Stimulated activated CD4-positive, alpha-beta T cell treated with anti-CD3 and anti-CD28 coated beads, Interleukin-4, amount 100 ng/mL, for 24 hours (primary cell): ENCODE measurements at regions not wholly inside any gene's neighbourhood (a gene's known extent, or its start where the extent isn't known, plus 50 kb on each side); places are given as distances from the start of the nearest gene placed in this dataset.
"Not testable (repeated sequence)": the region's sequence is repeated elsewhere in the genome, so short reads cannot be mapped to it uniquely, and the experiment has no call there.

Experiments used
- DNase-seq: peaks from one replicate; pipeline ENCODE4 v3.0.0-alpha.2; 2020

DNA sequence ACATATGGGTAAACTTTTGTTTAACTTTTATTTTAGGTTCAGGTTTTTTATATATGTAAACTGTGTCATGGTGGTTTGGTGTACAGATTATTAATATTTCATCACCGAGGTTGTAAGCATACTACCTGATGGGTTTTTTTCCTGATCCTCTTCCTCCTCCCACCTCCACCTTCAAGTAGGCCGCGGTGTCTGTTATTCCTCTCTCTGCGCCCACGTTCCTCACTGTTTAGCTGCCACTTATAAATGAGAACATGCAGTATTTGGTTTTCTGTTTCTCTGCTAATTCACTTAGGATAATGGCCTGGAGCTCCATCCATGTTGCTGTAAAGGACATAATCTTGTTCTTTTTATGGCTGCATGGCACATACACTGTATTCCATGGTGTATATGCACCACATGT lies 1000.0 kb upstream of the CELF2 start:
- DNase-seq = no peak

DNA sequence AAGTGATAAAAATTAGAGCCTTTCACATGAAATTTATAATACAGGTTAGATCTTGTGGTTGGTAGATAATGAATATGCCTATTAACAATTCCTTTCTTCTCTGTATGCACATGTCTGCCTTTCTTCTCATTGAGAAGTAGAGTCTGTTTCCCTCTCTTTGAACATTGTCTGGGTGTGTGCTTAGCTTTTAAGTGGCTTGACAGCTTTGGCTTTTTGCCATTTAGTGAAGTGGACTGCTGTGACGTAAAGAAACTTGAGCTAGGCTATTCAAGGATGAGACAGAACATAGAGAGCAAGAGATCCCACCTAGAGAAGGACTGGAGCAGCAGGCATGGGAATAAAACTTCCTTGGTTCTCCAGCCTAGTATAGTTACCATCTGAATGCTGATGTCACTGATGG lies 996.7 kb upstream of the CELF2 start:
- DNase-seq = no peak

DNA sequence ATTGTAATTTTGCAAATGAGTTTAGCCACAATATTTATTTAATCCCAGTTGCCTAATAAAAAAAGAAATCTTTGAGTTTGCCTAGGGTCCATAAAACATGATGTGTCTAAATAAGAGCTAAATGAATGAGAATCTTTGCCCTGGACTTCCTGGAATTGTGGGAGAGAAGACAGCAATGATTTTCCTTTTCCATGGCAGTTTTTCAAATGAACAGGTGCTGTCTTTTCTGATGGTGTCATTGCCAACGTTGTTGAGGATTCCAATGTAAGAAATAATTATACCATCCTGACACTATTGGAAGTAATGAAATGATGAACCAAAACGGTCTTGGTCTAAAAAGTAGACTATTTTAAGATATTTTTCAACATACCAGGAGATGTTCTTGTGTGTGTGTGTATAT lies 984.7 kb upstream of the CELF2 start:
- no peak for DNase-seq

DNA sequence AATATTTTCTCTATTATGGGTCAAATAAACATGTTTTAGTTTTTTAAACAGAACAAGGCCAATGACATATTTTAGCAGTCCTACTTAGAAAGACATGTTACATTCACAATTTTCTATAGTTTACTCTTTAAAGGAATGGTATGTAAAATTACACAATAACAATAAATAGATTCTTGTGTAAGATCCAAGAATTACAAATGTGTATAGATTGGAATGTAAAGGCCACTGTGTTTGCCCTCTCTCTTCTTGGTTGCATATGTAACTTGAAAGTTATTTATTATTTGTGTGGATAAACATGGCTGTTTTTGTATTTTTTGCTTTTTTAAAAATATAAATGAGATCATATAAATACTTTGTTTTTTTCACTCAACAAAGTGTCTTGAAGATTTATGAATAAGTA lies 979.3 kb upstream of the CELF2 start:
- DNase-seq = no peak

DNA sequence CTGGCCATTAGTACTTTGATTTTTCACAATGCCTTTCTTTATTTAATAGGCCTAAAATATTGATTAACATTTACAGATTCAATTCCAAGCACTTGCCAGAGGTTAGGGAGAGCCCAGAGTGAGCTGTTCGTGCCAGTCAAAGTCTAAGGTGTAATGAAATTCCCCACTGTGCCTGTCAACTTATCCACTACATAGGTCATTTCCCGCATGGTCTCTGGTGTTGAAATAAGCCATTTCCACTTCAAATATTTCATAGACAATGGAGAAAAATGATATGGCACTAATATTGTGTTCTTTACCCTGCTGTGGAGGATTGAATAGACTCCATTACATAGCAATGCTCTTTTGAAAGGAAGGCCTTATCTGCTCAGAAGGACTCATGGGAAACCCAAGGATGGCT lies 978.1 kb upstream of the CELF2 start:
- no peak for DNase-seq

DNA sequence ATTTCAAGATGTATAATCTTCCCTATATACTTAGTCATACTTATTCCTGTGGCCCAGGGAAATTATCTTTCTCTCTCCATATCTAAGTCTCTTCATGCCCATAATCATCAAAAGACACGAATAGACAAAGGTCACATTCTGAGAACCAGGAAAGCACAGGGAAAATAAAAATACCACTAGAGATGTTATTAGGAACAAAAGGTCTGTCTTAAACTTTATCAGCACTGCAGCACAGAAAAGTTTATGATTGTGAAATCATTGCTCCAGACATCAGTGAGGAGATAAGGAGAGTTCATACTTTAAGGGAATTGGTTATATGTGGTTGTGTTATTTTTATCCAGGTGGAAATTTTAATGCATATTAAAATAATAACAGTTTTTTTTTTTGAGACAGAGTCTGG lies 974.6 kb upstream of the CELF2 start:
- DNase-seq = no peak

DNA sequence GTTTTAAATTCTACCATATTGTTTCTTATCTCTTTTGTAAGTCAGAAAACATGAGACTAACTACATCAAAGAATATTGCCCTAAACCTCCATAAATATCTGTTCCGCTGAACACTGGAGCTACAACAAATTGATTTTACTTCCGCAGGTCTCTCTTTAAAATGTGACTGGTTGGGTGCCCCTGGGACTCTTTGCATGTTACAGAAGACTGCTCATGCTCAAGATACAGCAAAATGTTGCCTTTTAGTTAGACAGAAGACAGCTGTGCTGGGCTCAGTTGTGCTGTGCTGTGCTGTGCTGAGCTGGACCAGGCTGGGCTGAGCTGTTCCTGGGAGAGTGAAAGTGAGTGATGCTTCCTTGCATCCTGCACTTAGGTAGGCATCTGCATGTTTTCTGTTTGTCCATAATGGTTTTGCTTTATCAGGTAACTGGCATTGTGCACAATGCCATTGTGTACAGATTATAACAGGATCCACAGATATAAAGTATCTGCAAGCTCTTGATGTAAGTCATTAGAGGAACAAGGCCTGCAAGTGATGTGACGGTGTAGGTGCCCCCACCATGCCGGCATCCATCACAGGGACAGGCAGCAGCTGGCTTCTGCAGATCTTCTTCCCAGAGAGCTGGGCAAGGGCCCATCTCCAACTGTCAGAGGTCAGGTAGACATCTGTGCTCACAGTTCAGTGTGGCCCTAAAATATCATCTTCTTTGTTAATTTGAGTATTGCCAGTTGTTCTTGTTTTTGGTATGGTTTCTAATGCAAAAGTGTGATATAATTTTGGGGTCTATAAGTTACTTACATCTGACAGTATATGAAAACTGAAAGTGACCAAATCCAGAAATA lies 972.5 kb upstream of the CELF2 start:
- no peak for DNase-seq

DNA sequence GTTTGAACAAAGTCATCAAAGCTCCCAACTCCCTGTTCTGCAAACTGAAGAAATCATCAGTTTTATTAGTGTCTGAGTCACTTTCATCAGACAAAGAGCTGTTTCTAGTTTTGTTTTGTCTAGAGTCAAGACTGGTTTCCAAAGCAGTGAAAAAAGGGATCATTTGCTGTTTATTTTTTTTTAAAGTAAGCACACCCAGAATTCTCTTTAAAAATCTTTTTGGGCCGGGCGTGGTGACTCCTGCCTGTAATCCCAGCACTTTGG lies 972.0 kb upstream of the CELF2 start:
- DNase-seq = no peak

DNA sequence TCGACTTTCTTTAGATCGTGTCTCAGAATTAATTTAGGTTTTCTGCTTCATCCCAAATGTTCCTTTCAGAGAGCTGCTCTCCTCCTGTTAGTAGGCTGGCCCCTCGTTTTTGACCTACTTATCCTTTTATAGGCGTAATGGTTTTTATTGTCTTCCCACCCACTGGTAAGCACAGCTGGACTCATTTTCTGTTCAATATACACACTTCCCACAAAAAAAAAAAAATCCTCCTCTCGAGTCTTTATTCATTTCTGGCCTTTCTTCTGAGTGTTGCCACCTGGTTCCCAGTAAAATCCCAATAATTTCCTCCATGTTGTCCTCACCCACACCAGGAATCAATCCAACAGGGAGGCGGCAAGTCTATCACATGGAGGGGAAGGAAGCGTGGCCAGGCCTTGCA lies 970.2 kb upstream of the CELF2 start:
- DNase-seq = no peak

DNA sequence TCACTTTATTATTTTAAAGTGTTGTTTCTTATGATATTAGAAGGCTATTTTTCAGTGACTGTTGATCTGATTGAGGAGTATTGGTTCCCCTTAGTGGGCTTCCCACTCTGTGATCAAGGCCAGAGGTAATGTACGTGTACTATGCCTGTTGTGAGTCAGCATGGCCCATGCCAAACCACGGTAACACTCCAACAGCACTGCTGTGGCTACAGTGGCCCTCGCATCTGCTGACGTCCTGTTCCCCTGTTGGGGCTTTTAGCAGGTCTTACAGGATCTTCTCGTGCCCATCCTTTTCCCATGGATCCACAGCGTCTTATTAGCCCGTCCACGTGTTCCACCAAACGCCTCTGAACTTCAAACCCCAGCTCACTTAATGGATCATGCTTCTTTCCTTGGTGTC lies 964.6 kb upstream of the CELF2 start:
- DNase-seq = no peak

DNA sequence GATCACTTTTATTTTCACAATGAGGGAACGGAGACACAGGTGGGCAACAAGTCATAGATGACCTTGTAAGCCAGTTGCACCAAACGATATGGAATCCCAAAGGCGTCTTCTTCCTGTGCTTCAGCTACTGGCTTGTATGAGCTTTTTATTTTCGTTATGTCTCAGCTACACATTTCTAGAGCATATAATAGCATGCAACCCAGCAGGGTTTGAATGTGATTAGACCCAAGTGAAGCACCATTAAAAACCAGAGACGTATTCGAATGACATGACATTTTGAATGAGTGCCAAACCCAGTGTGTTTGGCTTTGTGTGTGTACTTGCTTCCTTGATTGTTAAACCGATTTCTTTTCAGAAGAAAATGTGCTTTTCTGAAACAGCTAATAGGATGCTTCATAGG lies 963.2 kb upstream of the CELF2 start:
- no peak for DNase-seq

DNA sequence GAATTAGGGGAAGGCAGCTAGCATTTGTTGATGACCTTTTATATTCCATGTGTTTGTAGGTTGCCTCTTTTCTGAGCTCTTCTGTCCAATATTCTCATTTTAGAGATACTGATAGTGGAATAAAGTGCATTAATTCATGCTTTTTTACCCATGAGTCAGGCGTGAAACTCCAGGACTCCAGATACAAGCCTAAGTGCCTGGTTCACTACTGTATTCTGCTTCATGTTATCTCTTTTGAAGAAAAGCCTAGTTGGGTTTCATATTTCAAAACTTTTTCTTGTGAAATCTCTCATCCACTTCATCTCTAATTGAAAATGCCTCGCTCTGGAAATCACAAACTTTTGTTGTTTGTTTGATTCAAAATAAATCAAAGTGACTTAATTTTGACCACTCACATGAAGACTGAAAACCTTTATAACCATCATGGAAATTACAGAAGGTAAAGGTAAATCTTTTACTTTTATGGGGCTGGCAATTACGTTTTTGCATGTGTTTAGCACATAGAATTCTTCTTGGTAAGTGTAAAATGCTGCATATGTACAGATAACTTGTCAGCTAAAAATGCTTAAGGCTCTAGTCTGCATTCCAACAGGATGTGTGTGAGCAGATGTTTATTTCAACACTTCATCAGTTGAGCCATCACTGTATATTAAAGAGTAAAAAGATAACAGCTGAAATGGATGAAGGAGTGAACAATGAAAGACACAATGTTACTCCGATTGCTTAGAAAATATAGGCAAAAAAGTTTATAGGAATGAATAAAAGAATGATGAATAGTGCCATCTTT lies 961.8 kb upstream of the CELF2 start:
- DNase-seq = no peak

DNA sequence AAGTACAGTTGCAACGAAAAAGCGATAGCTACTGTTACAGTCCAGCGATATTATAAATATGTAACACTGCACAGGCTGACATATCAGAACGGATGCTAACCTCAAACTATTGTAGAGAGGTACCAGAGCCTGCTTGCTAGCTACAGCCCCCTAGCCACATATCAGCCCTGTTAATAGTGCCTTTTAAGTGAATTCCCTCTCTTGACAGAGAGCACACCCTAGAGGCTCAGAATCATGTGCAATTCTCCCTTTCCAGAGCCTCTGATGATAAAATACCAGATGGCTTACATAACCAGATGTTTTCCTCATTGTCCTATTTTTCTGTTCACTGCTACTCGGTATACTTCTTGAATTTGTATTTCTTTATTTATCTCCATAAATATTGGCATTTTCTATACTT lies 960.7 kb upstream of the CELF2 start:
- no peak for DNase-seq

DNA sequence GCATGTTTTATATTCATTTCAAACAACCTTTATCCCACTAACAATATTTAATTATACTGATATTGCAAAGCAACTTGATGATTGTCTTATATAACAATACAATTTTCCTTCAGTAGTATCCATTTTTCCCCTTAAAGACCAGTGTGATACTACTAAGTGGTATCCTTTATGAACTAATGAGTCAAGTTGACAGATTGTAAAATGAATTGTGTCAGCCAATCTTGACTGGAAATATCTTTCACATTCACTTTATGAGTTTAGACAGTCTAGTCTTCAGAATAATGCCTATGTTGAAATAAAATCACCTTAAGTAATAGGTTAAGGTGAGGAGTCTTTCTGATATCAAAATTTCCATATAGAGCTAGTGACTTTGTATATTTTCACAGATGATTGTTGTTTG lies 950.0 kb upstream of the CELF2 start:
- no peak for DNase-seq

DNA sequence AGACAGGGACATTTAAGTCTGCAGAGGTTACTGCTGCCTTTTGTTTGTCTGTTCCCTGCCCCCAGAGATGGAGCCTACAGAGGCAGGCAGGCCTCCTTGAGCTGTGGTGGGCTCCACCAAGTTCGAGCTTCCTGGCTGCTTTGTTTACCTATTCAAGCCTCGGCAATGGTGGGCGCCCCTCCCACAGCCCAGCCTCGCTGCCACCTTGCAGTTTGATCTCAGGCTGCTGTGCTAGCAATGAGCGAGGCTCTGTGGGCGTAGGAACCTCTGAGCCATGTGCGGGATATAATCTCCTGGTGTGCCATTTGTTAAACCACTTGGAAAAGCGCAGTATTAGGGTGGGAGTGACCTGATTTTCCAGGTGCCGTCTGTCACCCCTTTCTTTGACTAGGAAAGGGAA lies 942.8 kb upstream of the CELF2 start:
- DNase-seq = not testable (repeated sequence)

DNA sequence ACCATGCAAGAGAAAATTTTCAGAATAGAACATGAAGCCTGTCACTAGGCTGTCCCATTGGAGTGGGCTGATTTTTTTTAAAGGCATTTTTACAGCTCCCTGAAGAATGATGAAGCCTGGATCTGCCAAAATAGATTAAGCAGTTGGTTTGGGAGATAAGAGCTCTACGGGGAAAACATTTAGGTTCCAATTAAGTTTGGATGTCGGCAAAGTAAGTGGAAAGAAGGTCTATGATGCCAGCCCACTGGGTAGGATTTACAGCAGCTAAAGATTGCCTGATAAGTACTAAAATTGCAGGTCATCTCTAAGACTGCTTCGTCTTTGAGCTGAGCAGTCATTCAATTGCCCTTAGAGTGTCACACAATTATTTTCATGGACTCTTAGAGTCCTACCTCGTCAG lies 939.2 kb upstream of the CELF2 start:
- no peak for DNase-seq

DNA sequence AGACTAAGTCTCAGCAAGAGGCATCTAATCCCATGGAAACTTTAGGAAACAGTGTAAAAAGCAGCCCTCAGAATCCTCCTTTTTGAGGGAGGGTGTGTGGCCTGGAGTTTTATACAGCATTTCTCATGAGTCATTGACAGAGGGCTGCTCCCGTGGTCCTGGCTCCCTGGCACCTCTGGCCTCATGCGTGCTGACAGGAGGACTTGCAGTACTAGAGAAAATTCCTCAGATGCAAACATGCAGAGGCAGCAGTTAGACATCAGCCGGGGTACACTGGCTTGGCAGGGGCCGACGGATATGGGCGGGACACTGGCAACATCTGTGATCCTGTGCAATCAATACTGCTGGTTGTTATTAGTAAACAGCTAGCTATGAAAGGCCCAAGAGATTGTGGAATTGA lies 925.1 kb upstream of the CELF2 start:
- DNase-seq = no peak

DNA sequence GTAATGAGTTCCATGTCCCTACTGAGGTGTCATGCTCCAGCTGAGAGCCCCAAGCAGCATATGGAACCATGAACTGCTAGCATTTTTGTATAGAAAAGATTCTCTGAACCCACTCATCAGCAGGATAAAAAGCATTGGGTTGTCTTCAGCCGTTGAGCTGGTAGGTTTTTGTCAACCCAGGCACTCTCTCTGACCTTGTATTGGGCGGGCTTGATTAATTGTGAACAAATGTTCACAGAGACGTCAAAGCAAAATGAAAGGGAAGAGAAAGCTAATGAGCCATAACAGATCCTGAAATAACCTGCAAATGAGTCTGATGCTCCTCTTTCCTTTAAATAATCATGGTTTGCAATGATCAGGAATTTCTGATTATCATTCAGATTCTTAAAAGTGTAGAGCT lies 924.7 kb upstream of the CELF2 start:
- DNase-seq = no peak

DNA sequence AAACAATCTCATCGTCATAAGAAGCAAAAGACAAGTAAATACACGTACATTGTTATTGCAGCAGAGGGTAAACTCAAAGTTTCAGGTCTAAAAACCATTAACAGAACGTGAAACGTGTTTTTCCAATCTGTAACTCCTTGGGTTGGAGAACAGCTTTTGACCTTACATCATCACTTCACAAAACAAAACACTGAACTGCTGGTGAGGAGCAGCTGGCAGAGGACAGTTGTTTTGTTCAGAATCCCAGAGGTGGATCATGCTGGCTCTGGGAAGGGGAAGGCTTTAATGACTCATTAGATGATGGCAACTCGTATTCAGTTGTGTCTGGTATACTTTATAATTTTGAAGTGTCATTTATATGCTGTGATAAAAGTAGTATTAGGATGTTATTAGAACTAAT lies 923.0 kb upstream of the CELF2 start:
- no peak for DNase-seq

DNA sequence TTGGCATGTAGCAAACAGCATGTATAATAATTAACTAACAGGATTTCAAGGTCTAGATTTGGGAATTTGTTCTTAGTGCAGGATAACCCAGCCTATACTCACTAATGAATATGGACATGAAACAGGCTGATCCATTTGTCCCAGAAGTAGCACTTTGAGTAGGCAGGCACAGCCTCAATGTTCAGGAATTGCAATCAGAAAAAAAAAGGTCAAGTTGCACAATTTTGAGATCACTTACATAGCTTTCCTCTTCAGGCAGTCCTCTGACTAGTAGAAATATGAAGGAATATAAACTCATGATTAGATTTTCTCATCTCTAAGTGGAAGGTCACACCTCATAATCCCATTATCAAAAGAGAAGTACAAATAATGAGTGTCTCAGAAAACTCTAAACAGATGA lies 921.4 kb upstream of the CELF2 start:
- no peak for DNase-seq

DNA sequence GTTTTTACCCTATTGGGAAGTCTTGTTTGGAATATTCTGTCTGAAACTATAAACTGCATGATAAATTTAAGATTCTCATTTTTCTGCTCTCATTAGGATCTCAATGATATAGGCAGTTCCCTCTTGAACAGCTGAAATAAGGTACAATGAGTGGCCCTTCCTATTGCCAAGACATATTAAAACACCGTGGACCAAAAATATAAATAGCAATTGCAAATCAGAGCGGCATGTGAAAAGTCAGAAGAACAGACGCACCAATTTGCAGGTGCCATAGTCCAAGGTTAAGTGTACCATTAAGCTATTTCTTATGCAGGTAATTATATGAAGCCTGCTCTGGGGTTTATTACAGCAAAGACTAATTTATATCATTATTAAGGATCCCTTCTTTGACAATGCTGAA lies 920.8 kb upstream of the CELF2 start:
- DNase-seq = no peak

DNA sequence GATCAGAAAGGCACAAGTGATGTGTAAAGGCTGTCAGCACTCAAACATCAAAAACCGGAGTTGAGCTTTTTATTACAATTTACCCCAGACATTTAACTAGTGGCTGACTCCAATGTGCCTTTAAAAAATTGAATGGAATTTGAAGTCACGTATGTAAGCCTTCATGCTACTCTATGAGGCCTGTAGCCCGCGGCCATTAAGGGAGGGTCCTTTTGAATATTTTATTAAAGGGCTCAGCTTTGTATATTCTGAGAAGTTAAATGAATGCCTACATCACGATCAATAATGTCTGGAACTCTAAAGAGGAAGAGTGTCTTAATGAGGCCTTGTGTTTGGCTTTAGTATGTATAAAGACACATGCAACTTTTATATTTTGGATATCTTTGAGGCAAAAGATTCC lies 916.6 kb upstream of the CELF2 start:
- DNase-seq = no peak

DNA sequence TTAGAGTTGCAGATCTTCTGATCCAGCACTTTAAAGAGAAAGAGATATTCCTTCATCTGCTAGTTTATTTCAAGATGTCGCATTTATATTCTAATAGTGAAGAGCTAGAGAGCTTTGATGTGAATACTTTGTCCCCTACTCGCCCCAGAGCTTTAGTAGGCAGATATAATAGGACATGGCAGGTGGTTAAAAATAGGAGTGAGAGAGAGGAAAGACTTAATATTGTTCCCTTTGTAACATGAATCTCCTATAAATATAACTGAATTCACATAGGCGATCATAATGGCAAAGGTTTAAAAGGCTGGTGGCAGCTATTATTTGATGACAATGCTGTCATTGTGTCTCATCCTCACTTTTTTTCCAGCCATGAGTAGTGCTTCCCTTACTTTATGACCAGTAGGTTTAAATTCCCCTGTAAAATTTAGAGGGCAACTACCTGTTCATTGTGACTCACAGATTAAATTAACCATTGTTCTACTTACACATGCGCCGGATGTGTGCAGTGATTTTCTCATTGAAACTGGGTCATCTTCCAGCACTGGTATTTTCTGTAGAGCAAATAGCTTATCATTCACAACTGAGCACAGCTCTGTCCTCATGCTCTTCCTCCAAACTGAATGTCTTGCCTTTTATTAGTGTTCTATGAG lies 906.7 kb upstream of the CELF2 start:
- no peak for DNase-seq

DNA sequence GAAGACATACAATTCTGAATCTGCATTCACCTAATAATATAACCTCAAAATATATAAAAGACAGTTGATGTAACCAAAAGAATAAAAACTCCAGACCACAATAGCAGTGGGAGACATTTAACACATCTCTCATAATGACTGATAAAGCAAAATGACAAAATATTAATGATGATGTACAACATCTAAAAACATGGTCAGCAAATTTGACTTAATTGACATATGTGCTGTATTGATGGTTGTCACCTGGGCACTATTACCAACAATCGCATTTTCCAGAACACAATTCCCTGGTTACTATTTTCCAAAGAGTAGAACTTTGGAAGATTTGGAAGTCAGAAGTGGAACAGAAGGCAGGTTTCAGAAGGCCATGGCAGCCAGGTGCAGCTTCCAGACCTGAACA lies 899.5 kb upstream of the CELF2 start:
- DNase-seq = no peak
